Suprapubic skin (tissue), 4 donors: ENCODE measurements at regions not wholly inside any gene's neighbourhood (a gene's known extent, or its start where the extent isn't known, plus 50 kb on each side); places are given as distances from the start of the nearest gene placed in this dataset.

Experiments used
- POLR2A ChIP-seq, 2 donors: fragments of 450-650 bp; IDR thresholded peaks; one replicate each; pipeline ENCODE4 v1.6.1; 2017; ENCODE audit warnings: antibody characterized with exemption in 2 of 2, mild to moderate bottlenecking in 2 of 2, moderate library complexity in 2 of 2
- POLR2AphosphoS5 ChIP-seq, 3 donors: sonication (generic); formaldehyde crosslinking; IDR thresholded peaks; one replicate each; pipeline ENCODE4 v1.6.1; 2017; ENCODE audit warnings: antibody characterized with exemption in 3 of 3
- TF ChIP-seq, protein P1 (sequence below), 2 donors: fragments of 200-600 bp in 1 of 2; fragments of 450-650 bp in 1 of 2; sonication (generic) in 1 of 2; IDR thresholded peaks; one replicate each; pipeline ENCODE4 v1.5.1; 2016 to 2019; ENCODE audit warnings: antibody characterized with exemption in 2 of 2, mild to moderate bottlenecking in 1 of 2, moderate library complexity in 1 of 2

DNA sequence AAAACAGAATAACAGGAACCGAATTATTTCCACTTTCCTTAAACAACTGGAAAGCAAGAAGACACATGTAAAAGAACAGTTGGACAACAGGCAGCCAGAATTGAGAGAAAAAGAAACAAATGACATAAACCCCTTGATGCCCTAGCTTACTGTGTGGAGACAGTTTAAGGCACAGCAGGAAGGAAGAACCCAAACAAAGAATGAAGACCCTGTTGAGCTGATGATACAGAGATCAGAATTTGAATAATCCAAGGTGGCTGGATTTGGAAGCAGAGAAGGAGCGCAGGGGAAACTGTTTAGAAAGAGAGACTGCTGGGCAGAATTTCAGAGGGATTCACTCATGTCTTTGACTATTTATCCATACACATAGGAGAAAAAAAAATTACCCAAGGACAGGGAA is 316.3 kb upstream of the POU5F2 start:
- no peak for TF ChIP-seq POLR2AphosphoS5 (IDR thresholded peaks at IDR 0.05)
- TF ChIP-seq, protein P1, sequence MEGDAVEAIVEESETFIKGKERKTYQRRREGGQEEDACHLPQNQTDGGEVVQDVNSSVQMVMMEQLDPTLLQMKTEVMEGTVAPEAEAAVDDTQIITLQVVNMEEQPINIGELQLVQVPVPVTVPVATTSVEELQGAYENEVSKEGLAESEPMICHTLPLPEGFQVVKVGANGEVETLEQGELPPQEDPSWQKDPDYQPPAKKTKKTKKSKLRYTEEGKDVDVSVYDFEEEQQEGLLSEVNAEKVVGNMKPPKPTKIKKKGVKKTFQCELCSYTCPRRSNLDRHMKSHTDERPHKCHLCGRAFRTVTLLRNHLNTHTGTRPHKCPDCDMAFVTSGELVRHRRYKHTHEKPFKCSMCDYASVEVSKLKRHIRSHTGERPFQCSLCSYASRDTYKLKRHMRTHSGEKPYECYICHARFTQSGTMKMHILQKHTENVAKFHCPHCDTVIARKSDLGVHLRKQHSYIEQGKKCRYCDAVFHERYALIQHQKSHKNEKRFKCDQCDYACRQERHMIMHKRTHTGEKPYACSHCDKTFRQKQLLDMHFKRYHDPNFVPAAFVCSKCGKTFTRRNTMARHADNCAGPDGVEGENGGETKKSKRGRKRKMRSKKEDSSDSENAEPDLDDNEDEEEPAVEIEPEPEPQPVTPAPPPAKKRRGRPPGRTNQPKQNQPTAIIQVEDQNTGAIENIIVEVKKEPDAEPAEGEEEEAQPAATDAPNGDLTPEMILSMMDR (IDR thresholded peaks at IDR 0.05): no peak
- no peak for TF ChIP-seq POLR2A (IDR thresholded peaks at IDR 0.05)
